ENCODE measurements at regions not wholly inside any gene's neighbourhood (a gene's known extent, or its start where the extent isn't known, plus 50 kb on each side); places are given as distances from the start of the nearest gene placed in this dataset.
A peak's percentile ranks its signal among the peaks of the same experiment; 100 is the strongest.

GRCh38 chr13:34201050-34201913 is 383.3 kb downstream of the RFC3 start:
- no peak for TF ChIP-seq CTCF (conservative IDR thresholded peaks at IDR 0.05; ENCODE audit: low read depth)
- POLR2A ChIA-PET (ENCODE audit: low non-redundant PET), result no interaction called here
- H3K27ac ChIP-seq, result no peak overlapping the region
- DNase-seq (ENCODE audit: low spot score), result no peak
- CTCF ChIA-PET, result interaction anchor here (0.6 kb wide), 2 partner anchors 288 to 1364 kb away, joined by 3 read pairs; no protein-coding TSS in a partner anchor

- TF ChIP-seq CTCF (conservative IDR thresholded peaks at IDR 0.05; ENCODE audit: low read depth), result no peak
- ChIA-PET CTCF (no interaction called here), POLR2A (ENCODE audit: low non-redundant PET) (no interaction called here)
- DNase-seq (ENCODE audit: low spot score), result peak; percentile 35
- no peak overlapping the region for H3K27ac ChIP-seq
These were observed 389.4 kb downstream of the RFC3 start for GRCh38 chr13:34207334-34207733.

- no peak for TF ChIP-seq CTCF (conservative IDR thresholded peaks at IDR 0.05; ENCODE audit: low read depth)
- CTCF ChIA-PET, result interaction anchor here (0.6 kb wide), 1 partner anchor 304 kb away, joined by 3 read pairs; no protein-coding TSS in a partner anchor
- no peak overlapping the region for H3K27ac ChIP-seq
- POLR2A ChIA-PET (ENCODE audit: low non-redundant PET), result no interaction called here
- no peak for DNase-seq (ENCODE audit: low spot score)
These were observed 389.9 kb downstream of the RFC3 start for GRCh38 chr13:34207872-34208271.

GRCh38 chr13:34208336-34208735 is 390.4 kb downstream of the RFC3 start:
- CTCF ChIA-PET, result interaction anchor here (0.6 kb wide), 1 partner anchor 305 kb away, joined by 3 read pairs; no protein-coding TSS in a partner anchor
- no peak overlapping the region for H3K27ac ChIP-seq
- no peak for DNase-seq (ENCODE audit: low spot score)
- POLR2A ChIA-PET (ENCODE audit: low non-redundant PET), result no interaction called here
- no peak for TF ChIP-seq CTCF (conservative IDR thresholded peaks at IDR 0.05; ENCODE audit: low read depth)

GRCh38 chr13:34210341-34210740 is 392.4 kb downstream of the RFC3 start:
- CTCF ChIA-PET, result no interaction called here
- DNase-seq (ENCODE audit: low spot score), result no peak
- POLR2A ChIA-PET (ENCODE audit: low non-redundant PET), result no interaction called here
- TF ChIP-seq CTCF (conservative IDR thresholded peaks at IDR 0.05; ENCODE audit: low read depth), result no peak
- no peak overlapping the region for H3K27ac ChIP-seq

- ChIA-PET POLR2A (ENCODE audit: low non-redundant PET) (no interaction called here), CTCF (interaction anchor here (0.6 kb wide), 1 partner anchor 179 kb away, joined by 3 read pairs; no protein-coding TSS in a partner anchor)
- DNase-seq (ENCODE audit: low spot score), result no peak
- no peak overlapping the region for H3K27ac ChIP-seq
- no peak for TF ChIP-seq CTCF (conservative IDR thresholded peaks at IDR 0.05; ENCODE audit: low read depth)
These were observed 396.7 kb downstream of the RFC3 start for GRCh38 chr13:34214686-34215085.

Data from RWPE1 (cell line).